Fibroblast of mammary gland (primary cell): ENCODE measurements at regions not wholly inside any gene's neighbourhood (a gene's known extent, or its start where the extent isn't known, plus 50 kb on each side); places are given as distances from the start of the nearest gene placed in this dataset.

Source experiments
- DNase-seq: peaks from one replicate; pipeline ENCODE4 v3.0.0-alpha.2; 2010; ENCODE audit warnings: low read depth
- H3K4me3 ChIP-seq: 2 replicates; pipeline ENCODE4 v1.5.1; 2011; ENCODE audit warnings: low read depth, mild to moderate bottlenecking, low read length, moderate library complexity; ENCODE audit not compliant: control insufficient read depth
- CTCF ChIP-seq: conservative IDR thresholded peaks from 2 replicates; pipeline ENCODE4 v1.5.1; 2011; ENCODE audit warnings: low read depth, low read length, inconsistent platforms; ENCODE audit not compliant: control insufficient read depth, insufficient read depth

- no peak for DNase-seq
- H3K4me3 ChIP-seq: no peak overlapping the region
- TF ChIP-seq CTCF: no peak
Observed at GRCh38 chr6:120992257-120992656, 342.0 kb downstream of the TBC1D32 start.

GRCh38 chr6:120990866-120991265 lies 343.4 kb downstream of the TBC1D32 start:
- no peak for TF ChIP-seq CTCF
- no peak for DNase-seq
- H3K4me3 ChIP-seq: no peak overlapping the region

- no peak overlapping the region for H3K4me3 ChIP-seq
- DNase-seq: no peak
- no peak for TF ChIP-seq CTCF
Observed at GRCh38 chr6:120981835-120982234, 352.4 kb downstream of the TBC1D32 start.

DNA sequence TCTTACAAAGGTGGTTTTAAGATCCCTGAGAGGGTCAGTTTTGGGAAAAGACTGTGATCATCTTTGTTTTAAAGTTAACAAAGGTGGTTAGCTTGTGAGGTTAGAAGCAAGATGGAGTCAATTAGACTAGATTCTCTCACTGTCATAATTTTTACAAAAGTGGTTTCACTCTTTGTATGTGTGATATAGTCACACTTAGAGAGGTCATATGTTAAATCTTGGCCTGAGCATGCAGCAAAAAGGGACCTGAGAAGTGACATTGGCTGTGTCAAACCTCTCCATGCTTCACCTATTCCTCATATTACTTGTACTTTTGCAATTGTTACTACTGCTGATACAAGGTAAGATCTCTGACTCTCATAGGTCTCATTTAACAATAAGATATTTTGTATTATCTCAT lies 368.0 kb downstream of the TBC1D32 start:
- H3K4me3 ChIP-seq: no peak overlapping the region
- no peak for TF ChIP-seq CTCF
- no peak for DNase-seq

- peak; percentile 44 for DNase-seq
- no peak overlapping the region for H3K4me3 ChIP-seq
- TF ChIP-seq CTCF: no peak
Observed at GRCh38 chr6:120965814-120966213, 368.5 kb downstream of the TBC1D32 start.

DNA sequence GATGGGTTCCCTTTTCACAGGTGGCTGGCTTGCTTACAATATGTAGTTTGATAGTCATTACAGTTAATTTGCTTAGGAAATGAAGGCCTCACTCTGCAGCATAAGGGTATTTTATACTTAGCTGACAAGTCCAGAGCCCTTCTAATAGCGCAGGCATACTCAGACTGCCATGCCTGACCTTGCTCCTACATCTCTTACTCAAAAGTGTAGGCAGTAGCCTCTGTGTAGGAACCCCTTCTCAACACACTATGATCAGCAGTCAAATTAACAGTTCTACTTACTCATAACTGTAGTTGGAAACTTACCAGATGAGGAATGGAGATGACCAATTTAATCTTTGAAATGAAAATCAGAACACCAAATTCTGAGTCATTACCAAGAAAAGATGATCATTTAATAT lies 373.5 kb downstream of the TBC1D32 start:
- H3K4me3 ChIP-seq: no peak overlapping the region
- DNase-seq: no peak
- TF ChIP-seq CTCF: no peak

GRCh38 chr6:120954111-120954510 lies 380.2 kb downstream of the TBC1D32 start:
- no peak for DNase-seq
- no peak overlapping the region for H3K4me3 ChIP-seq
- no peak for TF ChIP-seq CTCF
